Thyroid gland (tissue), 4 donors: ENCODE measurements at regions not wholly inside any gene's neighbourhood (a gene's known extent, or its start where the extent isn't known, plus 50 kb on each side); places are given as distances from the start of the nearest gene placed in this dataset.

ENCODE experiments used
- DNase-seq, 2 donors: peaks; one replicate each; pipeline ENCODE4 v3.0.0-alpha.2; 2019
- H3K27ac ChIP-seq, 3 donors: fragments of 200-600 bp; sonication (generic); 1 replicate in 2 of 3; 2 replicates in 1 of 3; pipeline ENCODE4 v1.5.1; 2016 to 2019; ENCODE audit warnings: mild to moderate bottlenecking in 1 of 3, moderate library complexity in 1 of 3
- H3K27me3 ChIP-seq: fragments of 200-600 bp; sonication (generic); one replicate; pipeline ENCODE4 v1.5.1; 2019
- H3K36me3 ChIP-seq, 2 donors: fragments of 200-600 bp; sonication (generic); one replicate each; pipeline ENCODE4 v1.5.1; 2016 to 2019
- H3K4me1 ChIP-seq, 2 donors: fragments of 200-600 bp; sonication (generic); one replicate each; pipeline ENCODE4 v1.5.1; 2017 to 2019
- H3K4me3 ChIP-seq, 3 donors: fragments of 200-600 bp; sonication (generic); replicated peaks in 1 of 3; 1 replicate in 2 of 3; 2 replicates in 1 of 3; pipeline ENCODE4 v1.5.1; 2016; ENCODE audit warnings: mild to moderate bottlenecking in 1 of 3
- H3K9me3 ChIP-seq: fragments of 200-600 bp; sonication (generic); one replicate; pipeline ENCODE4 v1.5.1; 2017
- CTCF ChIP-seq, 6 experiments: fragments of 200-600 bp in 3 of 6; fragments of 450-650 bp in 3 of 6; sonication (generic) in 3 of 6; IDR thresholded peaks; one replicate each; pipeline ENCODE4 v1.5.1; 2016 to 2019; ENCODE audit warnings: antibody characterized with exemption in 6 of 6, mild to moderate bottlenecking in 2 of 6, inconsistent platforms in 1 of 6, moderate library complexity in 1 of 6
- POLR2A ChIP-seq, 2 donors: fragments of 450-650 bp; IDR thresholded peaks; one replicate each; pipeline ENCODE4 v1.6.1; 2017; ENCODE audit warnings: antibody characterized with exemption in 2 of 2, mild to moderate bottlenecking in 2 of 2, moderate library complexity in 1 of 2
- WGBS, 2 donors: methylation state at CpG; one replicate each; pipeline ENCODE4 v1.1.5; 2017; 5-methylcytosine and 5-hydroxymethylcytosine counted together
- intact Hi-C: fragments of 100-400 bp; cut with DNase I; formaldehyde crosslinking; loops from one replicate; pipeline ENCODE4 v1.15.1; 2023

- DNase-seq: no peak
- TF ChIP-seq POLR2A (IDR thresholded peaks at IDR 0.05): no peak
- Histone ChIP-seq H3K4me1 (no peaks in the 10 kb centered on the region), H3K27me3 (no peaks in the 10 kb centered on the region), H3K9me3 (no peaks in the 10 kb centered on the region), H3K27ac (no peak overlapping the region), H3K4me3 (no peak overlapping the region), H3K36me3 (no peaks in the 10 kb centered on the region)
- intact Hi-C loops: no loop called here
Observed at GRCh38 chr2:144275340-144275739, 244.6 kb downstream of the ZEB2 start.

GRCh38 chr2:144274131-144274530 is 245.8 kb downstream of the ZEB2 start:
- TF ChIP-seq CTCF (IDR thresholded peaks at IDR 0.05) (no peak), POLR2A (IDR thresholded peaks at IDR 0.05) (no peak)
- Histone ChIP-seq H3K9me3 (no peaks in the 10 kb centered on the region), H3K27ac (no peak overlapping the region), H3K4me1 (no peaks in the 10 kb centered on the region), H3K27me3 (no peaks in the 10 kb centered on the region), H3K36me3 (no peaks in the 10 kb centered on the region), H3K4me3 (no peak overlapping the region)
- intact Hi-C loops: no loop called here
- WGBS, 2 donors: 50 to 75% methylated on average over 2 of the region's 2 CpGs
- DNase-seq: no peak

- TF ChIP-seq CTCF (IDR thresholded peaks at IDR 0.05) (no peak), POLR2A (IDR thresholded peaks at IDR 0.05) (no peak)
- Histone ChIP-seq H3K36me3 (no peaks in the 10 kb centered on the region), H3K4me3 (no peak overlapping the region), H3K27me3 (no peaks in the 10 kb centered on the region), H3K9me3 (no peaks in the 10 kb centered on the region), H3K4me1 (peaks cover 0 to 6% of the 10 kb centered on the region in 2 donors), H3K27ac (no peak overlapping the region)
- WGBS, 2 donors: 95 to 99% methylated on average over 1 of the region's 1 CpG
- no peak for DNase-seq
- intact Hi-C loops: no loop called here
Observed at GRCh38 chr2:144270951-144271350, 249.0 kb downstream of the ZEB2 start.

- no peak for DNase-seq
- WGBS, 2 donors: 92 to 98% methylated on average over 1 of the region's 1 CpG
- Histone ChIP-seq H3K36me3 (no peaks in the 10 kb centered on the region), H3K27ac (no peak overlapping the region), H3K9me3 (no peaks in the 10 kb centered on the region), H3K4me1 (peaks cover 0 to 6% of the 10 kb centered on the region in 2 donors), H3K4me3 (no peak overlapping the region), H3K27me3 (no peaks in the 10 kb centered on the region)
- TF ChIP-seq CTCF (IDR thresholded peaks at IDR 0.05) (no peak), POLR2A (IDR thresholded peaks at IDR 0.05) (no peak)
- intact Hi-C loops: no loop called here
Observed at GRCh38 chr2:144268036-144268678, 251.8 kb downstream of the ZEB2 start.

- 60 to 64% methylated on average over 2 of the region's 2 CpGs for WGBS, 2 donors
- Histone ChIP-seq H3K27me3 (no peaks in the 10 kb centered on the region), H3K27ac (no peak overlapping the region), H3K36me3 (no peaks in the 10 kb centered on the region), H3K9me3 (no peaks in the 10 kb centered on the region), H3K4me3 (no peak overlapping the region), H3K4me1 (peaks cover 0 to 6% of the 10 kb centered on the region in 2 donors)
- intact Hi-C loops: no loop called here
- DNase-seq: no peak
- TF ChIP-seq CTCF (IDR thresholded peaks at IDR 0.05): no peak
- TF ChIP-seq POLR2A (IDR thresholded peaks at IDR 0.05): no peak
Observed at GRCh38 chr2:144267239-144267638, 252.7 kb downstream of the ZEB2 start.
